SH-SY5Y (cell line): ENCODE measurements at regions not wholly inside any gene's neighbourhood (a gene's known extent, or its start where the extent isn't known, plus 50 kb on each side); places are given as distances from the start of the nearest gene placed in this dataset.

Source experiments
- GATA2 ChIP-seq: IDR thresholded peaks from 2 replicates; pipeline ENCODE4 v1.6.1; 2011; ENCODE audit warnings: mild to moderate bottlenecking, low read depth, low read length
- GATA3 ChIP-seq: IDR thresholded peaks from 2 replicates; pipeline ENCODE4 v1.6.1; 2011; ENCODE audit warnings: low read depth, mild to moderate bottlenecking, low read length, moderate library complexity

DNA sequence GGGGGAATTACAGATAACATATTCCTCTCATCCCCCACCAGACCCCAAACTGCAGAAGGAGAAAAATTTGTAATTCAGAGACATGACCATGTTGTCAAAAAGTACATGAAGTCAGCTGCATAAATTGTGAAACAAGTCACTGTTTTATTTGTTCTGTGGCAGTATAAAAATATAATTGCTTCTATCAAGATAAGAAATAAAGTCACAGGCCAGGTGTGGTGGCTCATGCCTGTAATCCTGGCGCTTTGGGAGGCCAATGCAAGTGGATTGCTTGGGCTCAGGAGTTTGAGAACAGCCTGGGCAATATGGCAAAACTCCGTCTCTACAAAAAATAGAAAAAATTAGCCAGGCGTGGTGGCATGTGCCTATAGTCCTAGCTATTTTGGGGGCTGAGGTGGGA, 87.7 kb upstream of the DPH6 start:
- TF ChIP-seq GATA3 (no peak), GATA2 (no peak)
